GM12873 (cell line): ENCODE measurements at regions not wholly inside any gene's neighbourhood (a gene's known extent, or its start where the extent isn't known, plus 50 kb on each side); places are given as distances from the start of the nearest gene placed in this dataset.

Source experiments
- CTCF ChIP-seq: IDR thresholded peaks from 2 replicates; pipeline ENCODE4 v1.5.1; 2012; ENCODE audit warnings: low read depth, mild to moderate bottlenecking, moderate library complexity, low read length, control low read depth; ENCODE audit not compliant: insufficient read depth; ENCODE audit errors: missing control alignments

GRCh38 chr12:18825138-18825537, 87.2 kb downstream of the CAPZA3 start:
- no peak for TF ChIP-seq CTCF

- TF ChIP-seq CTCF, result no peak
These were observed 90.0 kb downstream of the CAPZA3 start for GRCh38 chr12:18827913-18828312.

GRCh38 chr12:18828483-18828882, 90.6 kb downstream of the CAPZA3 start:
- no peak for TF ChIP-seq CTCF

- no peak for TF ChIP-seq CTCF
These were observed 91.1 kb downstream of the CAPZA3 start for GRCh38 chr12:18828987-18829386.

- no peak for TF ChIP-seq CTCF
These were observed 99.1 kb downstream of the CAPZA3 start for GRCh38 chr12:18837025-18837424.

GRCh38 chr12:18837505-18837904, 99.6 kb downstream of the CAPZA3 start:
- no peak for TF ChIP-seq CTCF

GRCh38 chr12:18849080-18849479, 111.2 kb downstream of the CAPZA3 start:
- TF ChIP-seq CTCF, result no peak
